ENCODE measurements at regions not wholly inside any gene's neighbourhood (a gene's known extent, or its start where the extent isn't known, plus 50 kb on each side); places are given as distances from the start of the nearest gene placed in this dataset.
"Not testable (repeated sequence)": the region's sequence is repeated elsewhere in the genome, so short reads cannot be mapped to it uniquely, and the experiment has no call there.

DNA sequence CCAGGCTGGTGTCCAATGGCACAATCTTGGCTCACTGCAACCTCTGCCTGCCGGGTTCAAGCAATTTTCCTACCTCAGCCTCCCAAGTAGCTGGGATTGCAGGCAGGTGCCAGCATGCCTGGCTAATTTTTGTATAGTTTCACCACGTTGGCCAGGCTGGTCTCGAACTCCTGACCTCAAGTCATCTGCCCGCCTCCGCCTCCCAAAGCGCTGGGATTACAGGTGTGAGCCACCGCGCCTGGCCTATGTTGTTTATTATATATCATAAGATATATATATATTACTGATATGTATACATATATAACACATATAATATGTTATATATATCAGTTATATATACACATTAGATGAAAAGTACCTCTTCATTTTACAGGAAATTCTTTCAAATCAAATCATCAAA, 914.7 kb downstream of the FOXD4L5 start:
- not testable (repeated sequence) for DNase-seq

- DNase-seq, result not testable (repeated sequence)
Measured at GRCh38 chr9:64369644-64370043, 915.4 kb downstream of the FOXD4L5 start.

DNA sequence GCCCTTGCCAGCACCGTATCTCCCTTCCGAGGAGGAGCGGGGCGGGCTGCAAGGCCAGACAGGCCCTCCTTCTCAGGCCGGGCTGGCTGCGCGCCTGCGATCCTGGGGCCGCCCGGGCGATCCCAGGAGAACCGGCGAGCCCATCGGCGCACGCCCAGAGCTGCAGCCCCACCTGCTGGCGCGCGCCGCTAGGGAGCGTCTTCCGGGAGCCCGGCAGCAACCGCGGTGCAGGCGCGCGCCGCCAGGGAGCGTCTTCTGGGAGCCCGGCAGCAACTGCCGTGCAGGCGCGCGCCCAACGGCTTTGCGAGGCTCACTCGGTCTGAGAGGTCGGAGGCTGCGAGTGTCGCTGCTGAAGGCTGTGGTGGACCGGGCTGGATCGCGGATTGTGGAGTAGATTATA, 915.9 kb downstream of the FOXD4L5 start:
- peak; percentile 66 to 69 for DNase-seq

DNA sequence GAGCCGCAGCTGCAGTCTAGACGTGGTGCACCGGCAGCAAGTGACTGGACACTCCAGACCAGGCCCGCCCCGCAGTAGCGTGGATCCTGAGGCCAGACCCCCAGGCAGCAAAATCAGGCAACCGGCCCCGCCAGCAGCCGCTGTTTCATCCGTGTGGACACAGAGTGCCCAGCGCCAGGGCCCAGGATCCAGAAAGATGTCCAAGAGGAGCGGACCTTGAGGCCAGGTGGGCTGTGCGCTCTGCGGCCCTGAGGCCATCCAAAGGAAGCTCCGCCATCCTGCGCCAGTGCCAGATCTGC, 916.4 kb downstream of the FOXD4L5 start:
- DNase-seq, result not testable (repeated sequence)

- DNase-seq, result not testable (repeated sequence)
Measured at GRCh38 chr9:64367826-64368643, 917.0 kb downstream of the FOXD4L5 start.

Data from activated CD4-positive, alpha-beta T cell treated with anti-CD3 and anti-CD28 coated beads, Interleukin-2, amount 50 U/mL, for 4 hours (primary cell).